ENCODE measurements at regions not wholly inside any gene's neighbourhood (a gene's known extent, or its start where the extent isn't known, plus 50 kb on each side); places are given as distances from the start of the nearest gene placed in this dataset.

- Histone ChIP-seq H3K4me2 (ENCODE audit: low read length) (no peak overlapping the region), H3K27me3 (ENCODE audit: insufficient read depth, low read length) (no peaks in the 10 kb centered on the region)
- TF ChIP-seq EZH2 (IDR thresholded peaks at IDR 0.05; ENCODE audit: borderline replicate concordance, low read length) (no peak), CTCF (IDR thresholded peaks at IDR 0.05; ENCODE audit: low read length) (no peak)
Measured at GRCh38 chr2:82158150-82158549, 1853.6 kb upstream of the LRRTM1 start.

GRCh38 chr2:82155469-82155868 is 1850.9 kb upstream of the LRRTM1 start:
- Histone ChIP-seq H3K4me2 (ENCODE audit: low read length) (no peak overlapping the region), H3K79me2 (ENCODE audit: insufficient read depth, low read length) (no peaks in the 10 kb centered on the region), H3K4me3 (ENCODE audit: low read depth, low read length, poor library complexity, severe bottlenecking) (no peak overlapping the region), H3K27me3 (ENCODE audit: insufficient read depth, low read length) (no peaks in the 10 kb centered on the region), H3F3A (ENCODE audit: insufficient read depth, low read length) (no peaks in the 10 kb centered on the region), H4K20me1 (ENCODE audit: insufficient read depth, low read length) (no peaks in the 10 kb centered on the region), H3K27ac (ENCODE audit: low read depth, low read length, poor library complexity, severe bottlenecking) (no peak overlapping the region), H3K9me3 (ENCODE audit: low read length) (no peaks in the 10 kb centered on the region), H3K9me2 (ENCODE audit: low read depth, low read length) (no peaks in the 10 kb centered on the region), H3K4me1 (ENCODE audit: insufficient read depth, low read length, severe bottlenecking) (no peaks in the 10 kb centered on the region), H3K36me3 (ENCODE audit: insufficient read depth, low read length) (no peaks in the 10 kb centered on the region), H2AFZ (ENCODE audit: low read length) (no peak overlapping the region), H3K9ac (ENCODE audit: low read length) (no peak overlapping the region)
- TF ChIP-seq CTCF (IDR thresholded peaks at IDR 0.05; ENCODE audit: low read length) (no peak), EZH2 (IDR thresholded peaks at IDR 0.05; ENCODE audit: borderline replicate concordance, low read length) (no peak)

More at GRCh38 chr2:82158150-82158549, 1853.6 kb upstream of the LRRTM1 start:
- H3F3A ChIP-seq (ENCODE audit: insufficient read depth, low read length): no peaks in the 10 kb centered on the region
- H3K4me3 ChIP-seq (ENCODE audit: low read depth, low read length, poor library complexity, severe bottlenecking): no peak overlapping the region
- H3K36me3 ChIP-seq (ENCODE audit: insufficient read depth, low read length): no peaks in the 10 kb centered on the region
- no peaks in the 10 kb centered on the region for H3K9me2 ChIP-seq (ENCODE audit: low read depth, low read length)
- H4K20me1 ChIP-seq (ENCODE audit: insufficient read depth, low read length): no peaks in the 10 kb centered on the region
- no peak overlapping the region for H2AFZ ChIP-seq (ENCODE audit: low read length)
- no peak overlapping the region for H3K9ac ChIP-seq (ENCODE audit: low read length)
- no peaks in the 10 kb centered on the region for H3K79me2 ChIP-seq (ENCODE audit: insufficient read depth, low read length)
- no peak overlapping the region for H3K27ac ChIP-seq (ENCODE audit: low read depth, low read length, poor library complexity, severe bottlenecking)
- H3K4me1 ChIP-seq (ENCODE audit: insufficient read depth, low read length, severe bottlenecking): no peaks in the 10 kb centered on the region
- H3K9me3 ChIP-seq (ENCODE audit: low read length): no peaks in the 10 kb centered on the region

GRCh38 chr2:82143343-82143742 is 1838.8 kb upstream of the LRRTM1 start:
- no peaks in the 10 kb centered on the region for H4K20me1 ChIP-seq (ENCODE audit: insufficient read depth, low read length)
- H3K9ac ChIP-seq (ENCODE audit: low read length): no peak overlapping the region
- no peak overlapping the region for H2AFZ ChIP-seq (ENCODE audit: low read length)
- no peaks in the 10 kb centered on the region for H3K79me2 ChIP-seq (ENCODE audit: insufficient read depth, low read length)
- H3K36me3 ChIP-seq (ENCODE audit: insufficient read depth, low read length): no peaks in the 10 kb centered on the region
- H3K27ac ChIP-seq (ENCODE audit: low read depth, low read length, poor library complexity, severe bottlenecking): no peak overlapping the region
- no peaks in the 10 kb centered on the region for H3F3A ChIP-seq (ENCODE audit: insufficient read depth, low read length)
- H3K9me3 ChIP-seq (ENCODE audit: low read length): no peaks in the 10 kb centered on the region
- H3K27me3 ChIP-seq (ENCODE audit: insufficient read depth, low read length): no peaks in the 10 kb centered on the region
- no peak overlapping the region for H3K4me3 ChIP-seq (ENCODE audit: low read depth, low read length, poor library complexity, severe bottlenecking)
- no peaks in the 10 kb centered on the region for H3K4me1 ChIP-seq (ENCODE audit: insufficient read depth, low read length, severe bottlenecking)
- H3K9me2 ChIP-seq (ENCODE audit: low read depth, low read length): no peaks in the 10 kb centered on the region
- TF ChIP-seq CTCF (IDR thresholded peaks at IDR 0.05; ENCODE audit: low read length): no peak
- no peak for TF ChIP-seq EZH2 (IDR thresholded peaks at IDR 0.05; ENCODE audit: borderline replicate concordance, low read length)
- H3K4me2 ChIP-seq (ENCODE audit: low read length): no peak overlapping the region
